ENCODE measurements at regions not wholly inside any gene's neighbourhood (a gene's known extent, or its start where the extent isn't known, plus 50 kb on each side); places are given as distances from the start of the nearest gene placed in this dataset.

GRCh38 chr2:120441744-120442471 lies 96.0 kb downstream of the INHBB start (continued):
- peak; percentile 79 for TF ChIP-seq KDM2A (CRISPR knock-in tag; IDR thresholded peaks at IDR 0.05; ENCODE audit: borderline replicate concordance, low read depth)
- TF ChIP-seq, protein P1, sequence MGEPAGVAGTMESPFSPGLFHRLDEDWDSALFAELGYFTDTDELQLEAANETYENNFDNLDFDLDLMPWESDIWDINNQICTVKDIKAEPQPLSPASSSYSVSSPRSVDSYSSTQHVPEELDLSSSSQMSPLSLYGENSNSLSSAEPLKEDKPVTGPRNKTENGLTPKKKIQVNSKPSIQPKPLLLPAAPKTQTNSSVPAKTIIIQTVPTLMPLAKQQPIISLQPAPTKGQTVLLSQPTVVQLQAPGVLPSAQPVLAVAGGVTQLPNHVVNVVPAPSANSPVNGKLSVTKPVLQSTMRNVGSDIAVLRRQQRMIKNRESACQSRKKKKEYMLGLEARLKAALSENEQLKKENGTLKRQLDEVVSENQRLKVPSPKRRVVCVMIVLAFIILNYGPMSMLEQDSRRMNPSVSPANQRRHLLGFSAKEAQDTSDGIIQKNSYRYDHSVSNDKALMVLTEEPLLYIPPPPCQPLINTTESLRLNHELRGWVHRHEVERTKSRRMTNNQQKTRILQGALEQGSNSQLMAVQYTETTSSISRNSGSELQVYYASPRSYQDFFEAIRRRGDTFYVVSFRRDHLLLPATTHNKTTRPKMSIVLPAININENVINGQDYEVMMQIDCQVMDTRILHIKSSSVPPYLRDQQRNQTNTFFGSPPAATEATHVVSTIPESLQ (CRISPR knock-in tag; conservative IDR thresholded peaks at IDR 0.05): no peak
- TF ChIP-seq ZNF326 (CRISPR knock-in tag; IDR thresholded peaks at IDR 0.05; ENCODE audit: borderline replicate concordance): no peak
- peak; percentile 76 for TF ChIP-seq ARID5B (CRISPR knock-in tag; IDR thresholded peaks at IDR 0.05)
- TF ChIP-seq MTA1 (CRISPR knock-in tag; IDR thresholded peaks at IDR 0.05; ENCODE audit: borderline replicate concordance): peak; percentile 41; the same call in 1 of the 2 replicates
- TF ChIP-seq ZFP90 (CRISPR knock-in tag; IDR thresholded peaks at IDR 0.05; ENCODE audit: borderline replicate concordance): peak; percentile 40; the same call in 1 of the 2 replicates
- no peak for TF ChIP-seq TGIF2 (CRISPR knock-in tag; IDR thresholded peaks at IDR 0.05)
- peak; percentile 78; the same call in 1 of the 2 replicates for TF ChIP-seq NFKB2 (CRISPR knock-in tag; IDR thresholded peaks at IDR 0.05; ENCODE audit: borderline replicate concordance)
- TF ChIP-seq, protein P2, sequence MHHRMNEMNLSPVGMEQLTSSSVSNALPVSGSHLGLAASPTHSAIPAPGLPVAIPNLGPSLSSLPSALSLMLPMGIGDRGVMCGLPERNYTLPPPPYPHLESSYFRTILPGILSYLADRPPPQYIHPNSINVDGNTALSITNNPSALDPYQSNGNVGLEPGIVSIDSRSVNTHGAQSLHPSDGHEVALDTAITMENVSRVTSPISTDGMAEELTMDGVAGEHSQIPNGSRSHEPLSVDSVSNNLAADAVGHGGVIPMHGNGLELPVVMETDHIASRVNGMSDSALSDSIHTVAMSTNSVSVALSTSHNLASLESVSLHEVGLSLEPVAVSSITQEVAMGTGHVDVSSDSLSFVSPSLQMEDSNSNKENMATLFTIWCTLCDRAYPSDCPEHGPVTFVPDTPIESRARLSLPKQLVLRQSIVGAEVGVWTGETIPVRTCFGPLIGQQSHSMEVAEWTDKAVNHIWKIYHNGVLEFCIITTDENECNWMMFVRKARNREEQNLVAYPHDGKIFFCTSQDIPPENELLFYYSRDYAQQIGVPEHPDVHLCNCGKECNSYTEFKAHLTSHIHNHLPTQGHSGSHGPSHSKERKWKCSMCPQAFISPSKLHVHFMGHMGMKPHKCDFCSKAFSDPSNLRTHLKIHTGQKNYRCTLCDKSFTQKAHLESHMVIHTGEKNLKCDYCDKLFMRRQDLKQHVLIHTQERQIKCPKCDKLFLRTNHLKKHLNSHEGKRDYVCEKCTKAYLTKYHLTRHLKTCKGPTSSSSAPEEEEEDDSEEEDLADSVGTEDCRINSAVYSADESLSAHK (CRISPR knock-in tag; IDR thresholded peaks at IDR 0.05; ENCODE audit: borderline replicate concordance): no peak
- TF ChIP-seq FOXA3 (CRISPR knock-in tag; IDR thresholded peaks at IDR 0.05): peak; percentile 50
- no peak for TF ChIP-seq NPAS2 (CRISPR knock-in tag; IDR thresholded peaks at IDR 0.05; ENCODE audit: borderline replicate concordance)
- no peak for TF ChIP-seq ZNF570 (CRISPR knock-in tag; IDR thresholded peaks at IDR 0.05; ENCODE audit: borderline replicate concordance)
- TF ChIP-seq AHDC1 (CRISPR knock-in tag; IDR thresholded peaks at IDR 0.05; ENCODE audit: borderline replicate concordance): peak; percentile 19; the same call in 1 of the 2 replicates
